CD4-positive, alpha-beta T cell treated with Interferon gamma for 1 hour (primary cell): ENCODE measurements at regions not wholly inside any gene's neighbourhood (a gene's known extent, or its start where the extent isn't known, plus 50 kb on each side); places are given as distances from the start of the nearest gene placed in this dataset.

Source experiments
- DNase-seq: peaks from one replicate; pipeline ENCODE4 v3.0.0-alpha.2; 2020

DNA sequence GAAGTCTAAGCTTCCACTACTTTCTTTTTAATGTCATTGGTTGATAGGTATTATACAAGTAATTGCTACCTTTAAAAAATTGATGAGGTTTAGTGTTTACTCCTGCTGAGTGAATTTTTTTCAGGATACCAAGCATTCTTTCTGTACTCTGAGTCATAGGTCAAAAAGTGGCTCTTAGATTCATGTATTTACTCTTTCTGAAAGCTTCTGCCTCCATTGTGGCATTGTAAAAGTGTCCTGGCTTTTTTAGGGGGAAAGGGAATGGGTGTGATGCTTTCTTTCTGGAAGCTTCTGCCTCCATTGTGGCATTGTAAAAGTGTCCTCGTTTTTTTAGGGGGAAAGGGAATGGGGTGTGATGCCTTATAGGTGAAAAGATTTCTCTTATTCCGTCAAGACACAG, 286.5 kb downstream of the LPIN1 start:
- DNase-seq = no peak

DNA sequence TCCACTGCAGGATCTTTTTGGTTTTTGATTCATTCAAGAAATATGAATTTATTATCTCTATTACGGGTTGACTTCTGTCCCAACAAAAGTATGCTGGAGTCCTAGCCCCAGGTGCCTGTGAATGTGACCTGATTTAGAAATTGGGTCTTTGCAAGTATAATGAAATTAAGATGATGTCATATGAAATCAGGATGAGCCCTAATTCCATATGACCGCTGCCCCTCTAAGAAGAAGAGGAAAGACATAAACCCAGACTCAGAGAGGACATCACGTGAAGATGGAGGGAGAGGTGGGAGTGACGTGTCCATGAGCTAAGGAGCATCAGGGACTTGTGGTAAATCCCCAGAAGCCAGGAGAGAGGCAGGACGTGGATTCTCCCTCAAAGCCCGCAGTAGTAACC, 287.1 kb downstream of the LPIN1 start:
- DNase-seq = no peak

DNA sequence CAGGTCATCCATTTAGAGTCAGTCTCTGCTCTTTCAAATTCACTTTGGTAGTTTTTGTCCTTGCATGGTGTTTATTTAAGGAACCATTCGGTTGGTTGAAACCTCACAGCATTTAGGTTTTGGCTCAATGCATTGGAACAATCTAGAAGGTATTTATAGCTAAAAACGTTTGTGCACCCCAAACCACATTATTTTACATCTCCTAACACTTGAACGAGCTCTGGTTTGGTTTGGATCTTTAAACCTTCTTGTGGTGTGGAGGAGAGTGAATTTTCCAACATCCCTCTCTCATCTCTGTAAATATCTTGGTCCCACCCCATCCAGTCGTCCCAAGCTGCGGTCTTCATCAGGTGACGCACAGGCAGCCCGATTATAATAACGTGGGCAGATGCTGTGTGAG, 287.9 kb downstream of the LPIN1 start:
- no peak for DNase-seq

DNA sequence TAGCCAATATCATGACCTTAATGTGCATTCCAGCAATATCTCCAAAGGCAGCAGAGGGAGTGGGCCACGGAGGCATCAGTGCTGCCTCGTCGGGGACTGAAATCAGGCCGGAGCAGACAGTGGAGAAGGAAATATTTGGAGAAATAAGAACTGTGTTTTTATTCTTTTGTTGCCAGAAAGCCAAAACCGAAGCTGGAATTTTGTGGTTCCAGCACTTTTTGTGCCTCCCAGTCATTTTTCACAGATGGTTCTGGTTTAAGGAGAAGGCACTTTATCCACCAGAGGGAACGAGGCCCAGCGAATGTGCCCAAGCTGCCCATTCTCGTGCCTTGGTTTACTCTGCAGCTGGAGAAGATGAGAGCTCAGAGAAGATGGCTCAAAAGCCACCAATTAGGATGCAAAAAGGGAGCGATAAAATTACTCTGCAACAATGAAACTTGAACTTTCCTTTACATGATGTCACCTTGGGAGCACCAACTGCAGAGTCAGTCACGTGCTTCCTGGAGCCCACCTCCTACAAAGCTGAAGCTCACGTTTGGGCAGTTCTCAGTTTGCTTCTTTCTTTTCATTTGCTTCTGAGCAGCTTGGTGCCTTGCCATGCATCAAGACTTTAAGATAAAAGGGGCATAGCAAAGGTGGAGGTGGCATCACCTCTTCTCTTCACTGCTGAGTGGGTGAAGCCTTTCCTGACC, 288.7 kb downstream of the LPIN1 start:
- no peak for DNase-seq

DNA sequence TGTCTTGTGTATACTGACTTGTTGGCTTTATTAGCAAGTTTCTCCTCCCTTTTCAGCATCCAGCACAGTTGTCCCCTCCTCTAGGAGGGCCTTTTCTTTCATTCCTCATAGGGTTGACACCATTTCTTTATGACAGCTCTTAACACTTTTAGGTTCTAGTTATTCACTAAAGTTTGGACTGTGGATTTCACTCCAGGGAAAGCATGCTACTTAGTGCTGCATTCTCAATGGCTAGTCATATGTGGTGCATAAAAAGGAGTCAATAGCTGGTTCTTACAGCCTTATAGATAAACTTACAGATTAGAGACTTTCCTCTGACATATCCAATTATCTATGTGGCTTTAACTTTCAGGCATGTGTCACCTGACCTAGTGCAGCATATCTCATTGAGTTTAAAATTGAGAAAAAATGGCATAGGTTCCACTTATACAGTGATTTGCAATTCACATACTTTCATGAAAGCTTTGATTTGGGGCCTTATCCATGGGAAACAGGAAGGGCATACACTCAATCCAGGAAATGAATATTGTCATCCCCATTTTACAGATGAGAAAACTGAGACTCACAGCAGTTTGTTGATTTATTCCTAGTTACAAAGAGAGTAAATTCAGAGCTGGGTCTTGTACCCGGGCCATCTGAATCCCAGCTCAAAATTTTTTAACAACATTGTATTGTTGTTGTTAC, 289.7 kb downstream of the LPIN1 start:
- no peak for DNase-seq

DNA sequence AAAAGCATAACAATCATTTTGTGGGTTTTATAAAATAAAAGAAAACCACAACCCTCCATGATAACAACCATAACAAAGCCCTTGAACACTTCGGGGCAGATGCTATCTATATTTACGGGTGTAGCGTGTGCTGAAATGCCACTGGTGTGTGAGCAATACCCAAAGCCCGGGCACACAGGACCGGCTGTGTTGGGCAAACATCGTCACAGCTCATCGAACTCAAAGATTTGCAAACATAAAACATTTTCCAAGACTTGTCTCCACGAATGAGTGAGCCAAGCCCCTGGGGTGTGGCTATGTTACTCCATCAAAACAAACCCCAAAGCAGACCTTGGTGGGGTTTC, 290.2 kb downstream of the LPIN1 start:
- DNase-seq = no peak

DNA sequence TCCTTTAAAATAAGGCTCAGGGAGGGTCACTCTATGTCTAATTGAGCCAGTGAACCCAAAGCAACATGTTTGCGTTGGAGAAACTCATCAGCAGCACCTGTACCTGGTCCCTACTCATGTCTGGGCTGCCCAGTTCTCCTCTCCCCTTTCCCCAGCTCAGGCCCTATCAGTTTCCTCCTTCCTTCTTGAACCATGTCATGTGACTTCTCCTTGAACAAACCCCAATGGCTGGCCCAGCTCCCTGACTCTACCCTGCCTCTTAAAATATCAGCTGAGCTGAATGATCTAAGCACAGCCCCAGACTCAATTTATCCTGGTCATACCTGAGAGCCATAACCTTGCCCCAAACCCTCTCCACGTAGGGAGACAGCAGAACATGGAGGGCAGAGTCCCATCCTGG, 290.9 kb downstream of the LPIN1 start:
- no peak for DNase-seq

DNA sequence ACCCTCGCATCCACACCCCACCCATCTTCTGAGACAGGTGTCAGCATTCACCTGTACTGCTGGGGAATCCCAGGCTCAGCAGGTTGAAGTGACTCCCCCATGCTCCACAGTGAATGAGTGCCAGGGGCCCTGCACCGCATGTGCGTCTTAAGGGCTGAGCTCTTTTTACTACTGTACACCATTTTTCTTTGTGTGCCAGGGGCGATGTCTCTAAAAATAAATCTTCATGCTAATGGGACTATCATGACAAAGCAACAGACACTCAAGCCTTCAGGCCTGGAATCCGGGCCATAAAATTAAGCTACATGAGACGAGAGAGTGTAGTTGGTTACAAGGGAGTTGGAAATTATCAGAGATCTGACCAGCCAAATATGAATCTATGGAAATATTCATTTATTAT, 294.8 kb downstream of the LPIN1 start:
- DNase-seq = no peak

DNA sequence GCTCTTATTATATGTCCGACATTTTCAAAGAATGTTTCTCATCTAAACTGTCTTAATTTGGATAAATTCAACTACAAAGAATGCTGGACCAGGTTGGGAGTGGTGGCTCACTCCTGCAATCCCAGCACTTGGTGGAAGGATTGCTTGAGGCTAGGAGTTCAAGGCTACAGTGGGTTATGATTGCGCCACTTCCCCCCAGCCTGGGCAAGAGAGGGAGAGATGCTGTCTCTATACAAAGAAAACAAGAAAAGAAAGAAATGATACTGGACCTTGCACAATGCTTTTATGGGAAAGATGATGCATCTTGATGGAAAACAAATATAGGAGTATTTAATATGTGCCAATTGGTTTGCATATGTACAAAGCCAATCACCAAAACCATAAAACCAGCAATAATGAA, 296.7 kb downstream of the LPIN1 start:
- DNase-seq = no peak

DNA sequence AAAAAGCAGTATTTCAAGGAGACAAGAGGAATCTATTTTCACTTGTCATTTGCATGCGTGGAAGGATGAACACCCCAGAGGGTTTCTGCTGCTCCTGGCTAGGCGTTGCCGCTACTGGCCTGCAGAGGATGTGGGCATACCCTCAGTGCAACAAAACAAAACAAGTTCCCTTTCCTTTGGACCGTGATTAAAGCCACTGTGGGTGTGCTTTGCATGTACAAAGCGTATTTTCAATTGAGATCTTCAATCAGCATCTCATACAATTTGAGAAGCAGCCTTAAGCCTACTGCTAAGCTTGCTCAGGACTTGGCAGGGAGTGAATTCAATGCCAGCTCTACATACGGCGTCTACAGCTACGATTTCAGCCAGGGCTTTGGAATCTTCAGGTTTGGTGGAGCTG, 298.4 kb downstream of the LPIN1 start:
- DNase-seq = peak; percentile 50

DNA sequence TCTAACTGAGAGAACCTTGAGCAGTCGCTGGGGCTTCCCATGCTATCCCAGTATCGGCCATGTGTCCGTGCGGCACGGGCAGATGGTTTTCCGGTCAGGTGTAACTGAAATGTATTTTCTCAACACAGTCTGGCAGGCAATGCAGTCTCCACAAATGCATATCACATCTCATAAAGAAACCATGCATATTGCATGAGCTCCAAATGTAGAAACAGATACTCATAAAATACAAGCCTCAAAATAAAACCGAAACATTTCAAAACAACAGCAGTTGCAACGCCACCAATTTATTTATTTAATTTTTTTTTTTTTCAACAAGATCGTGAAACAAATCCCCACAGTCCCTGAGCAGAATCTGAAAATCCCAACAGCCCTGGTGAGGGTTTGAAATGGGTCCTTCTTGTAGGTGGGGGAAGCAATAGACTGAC, 299.4 kb downstream of the LPIN1 start:
- DNase-seq = no peak

DNA sequence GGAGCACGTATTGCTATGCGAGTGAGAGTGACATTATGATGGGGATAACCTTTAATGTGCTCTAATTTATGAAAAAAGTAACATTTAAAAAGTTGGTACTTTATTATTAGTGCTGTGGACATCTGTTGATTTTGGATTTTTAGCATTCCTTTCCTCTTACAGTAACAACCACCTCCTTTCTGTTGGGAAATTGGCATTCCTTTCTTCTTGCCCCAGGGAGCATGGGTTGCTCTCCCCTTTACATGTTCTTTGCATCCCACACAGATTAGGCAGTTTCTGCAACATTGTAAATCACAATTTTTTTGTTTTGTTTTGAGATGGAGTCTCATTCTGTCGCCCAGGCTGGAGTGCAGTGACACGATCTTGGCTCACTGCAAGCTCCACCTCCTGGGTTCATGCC, 300.2 kb downstream of the LPIN1 start:
- DNase-seq = no peak

DNA sequence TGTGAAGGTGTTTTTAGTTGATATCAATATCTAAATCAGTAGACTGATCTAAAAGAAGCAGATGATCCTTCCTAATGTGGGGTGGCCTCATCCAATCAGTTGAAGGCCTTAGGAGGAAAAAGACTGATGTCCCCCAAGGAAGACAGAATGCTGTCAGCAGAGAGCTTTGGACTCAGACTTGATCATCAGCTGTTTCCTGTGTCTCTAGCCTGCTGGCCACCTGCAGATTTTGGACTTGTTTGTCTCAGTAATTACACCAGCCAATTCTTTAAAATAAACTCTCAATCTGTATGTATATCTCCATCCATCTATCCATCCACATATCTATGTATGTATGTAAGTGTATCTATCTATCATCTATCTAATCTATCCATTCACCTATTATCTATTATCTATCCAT, 301.3 kb downstream of the LPIN1 start:
- no peak for DNase-seq

DNA sequence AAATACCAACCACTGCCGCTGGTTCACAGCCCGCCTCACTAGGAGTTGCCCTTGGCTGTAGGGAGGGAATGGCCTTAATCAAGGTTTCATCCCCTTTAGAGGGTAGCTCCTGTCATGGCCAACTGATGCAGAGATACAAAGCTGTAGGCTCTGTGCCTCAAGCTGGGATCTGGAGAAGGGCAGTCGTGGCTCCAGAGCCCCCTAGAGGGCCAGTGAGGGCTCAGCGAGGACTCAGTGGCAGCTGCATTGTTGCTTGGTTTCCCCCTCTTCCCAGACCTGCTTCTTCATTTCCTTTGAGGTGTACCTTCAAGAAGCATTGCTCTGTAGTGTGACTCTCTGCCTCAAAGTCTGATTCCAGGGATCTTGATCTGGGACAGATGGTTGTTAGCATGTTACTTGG, 302.1 kb downstream of the LPIN1 start:
- no peak for DNase-seq

DNA sequence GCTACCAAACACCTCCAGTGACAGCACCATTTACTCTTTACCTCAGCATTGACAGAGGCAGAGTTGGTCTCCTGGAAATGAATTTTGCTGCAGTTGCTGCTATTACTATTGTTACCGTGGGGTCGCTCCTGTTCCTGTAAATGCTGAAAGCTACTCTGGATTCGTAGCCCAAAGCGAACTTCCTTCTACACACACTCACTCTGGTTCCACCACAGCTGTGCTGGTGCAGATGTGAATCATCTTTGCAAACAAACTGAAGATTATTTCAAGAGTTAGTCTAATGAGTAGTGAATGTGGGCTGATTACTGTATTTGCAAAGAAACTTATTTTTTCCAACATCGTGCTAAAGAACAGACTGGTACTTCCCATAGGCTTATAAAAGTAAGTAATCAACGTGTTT, 304.0 kb downstream of the LPIN1 start:
- no peak for DNase-seq

DNA sequence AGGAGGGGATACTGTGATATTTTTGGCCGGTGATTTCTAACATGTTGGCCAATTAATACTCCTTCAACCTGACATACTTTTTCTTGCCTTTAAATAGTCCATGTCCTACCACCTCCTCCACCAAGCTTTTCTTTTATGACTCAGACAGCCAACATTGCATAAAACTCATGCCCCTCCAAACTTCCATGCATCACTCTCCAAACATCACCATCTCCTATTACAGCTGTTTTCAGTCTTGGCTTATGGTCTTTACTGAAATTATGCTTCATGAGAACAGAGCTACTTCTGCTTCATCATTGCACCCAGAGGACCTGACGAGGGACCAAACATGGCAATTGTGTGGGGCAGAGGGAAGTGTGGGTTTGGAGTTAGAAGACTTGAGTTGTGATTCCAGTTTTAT, 305.4 kb downstream of the LPIN1 start:
- DNase-seq = no peak

DNA sequence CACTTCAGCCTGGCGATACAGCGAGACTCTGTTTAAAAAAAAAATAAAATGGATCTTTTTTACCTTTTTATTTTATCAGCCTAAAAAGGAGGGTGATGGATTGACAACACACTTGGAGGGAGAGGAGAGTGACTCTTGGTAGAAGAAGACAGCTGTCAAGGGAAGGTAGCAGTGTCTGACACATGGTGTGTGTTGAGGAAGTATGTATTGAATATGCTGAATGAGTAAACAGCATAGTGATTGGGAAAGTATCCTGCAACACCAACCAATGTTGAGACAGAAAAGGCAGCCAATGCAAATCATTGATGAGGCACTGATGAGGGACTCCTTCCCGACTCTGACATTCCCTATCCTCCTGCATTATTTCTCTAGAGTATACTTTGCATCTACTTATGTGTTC, 306.4 kb downstream of the LPIN1 start:
- DNase-seq = no peak

DNA sequence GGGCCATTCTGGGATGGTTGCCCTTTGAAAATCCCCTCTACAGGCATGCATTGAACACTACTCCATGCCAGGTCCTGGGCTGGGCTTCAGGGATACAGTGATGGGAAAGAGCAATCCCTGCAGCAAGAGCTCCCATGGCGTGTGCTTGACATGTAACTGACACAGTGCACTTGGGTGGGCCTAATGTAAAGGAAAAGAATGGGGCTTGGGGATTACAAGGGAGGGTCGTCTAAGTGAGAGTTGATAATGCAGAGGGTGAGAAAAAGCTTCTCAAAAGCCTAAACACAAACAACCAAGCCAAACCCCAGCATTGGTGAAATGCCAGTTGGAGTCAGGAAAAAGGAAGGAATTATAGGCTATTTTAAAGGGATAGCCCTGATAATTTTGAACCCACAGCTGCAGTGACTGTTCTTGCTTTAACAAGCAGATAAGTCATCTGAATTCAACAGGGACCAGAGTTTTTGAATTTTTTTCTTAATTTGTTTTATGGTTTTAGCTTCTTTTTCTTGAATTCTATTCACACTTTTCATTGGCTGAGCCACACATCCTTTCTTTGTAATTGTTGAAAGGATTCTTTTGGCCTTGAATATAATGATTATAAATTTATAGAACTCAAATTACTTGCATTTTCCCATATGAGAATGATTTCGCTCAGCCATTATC, 308.7 kb downstream of the LPIN1 start:
- no peak for DNase-seq

DNA sequence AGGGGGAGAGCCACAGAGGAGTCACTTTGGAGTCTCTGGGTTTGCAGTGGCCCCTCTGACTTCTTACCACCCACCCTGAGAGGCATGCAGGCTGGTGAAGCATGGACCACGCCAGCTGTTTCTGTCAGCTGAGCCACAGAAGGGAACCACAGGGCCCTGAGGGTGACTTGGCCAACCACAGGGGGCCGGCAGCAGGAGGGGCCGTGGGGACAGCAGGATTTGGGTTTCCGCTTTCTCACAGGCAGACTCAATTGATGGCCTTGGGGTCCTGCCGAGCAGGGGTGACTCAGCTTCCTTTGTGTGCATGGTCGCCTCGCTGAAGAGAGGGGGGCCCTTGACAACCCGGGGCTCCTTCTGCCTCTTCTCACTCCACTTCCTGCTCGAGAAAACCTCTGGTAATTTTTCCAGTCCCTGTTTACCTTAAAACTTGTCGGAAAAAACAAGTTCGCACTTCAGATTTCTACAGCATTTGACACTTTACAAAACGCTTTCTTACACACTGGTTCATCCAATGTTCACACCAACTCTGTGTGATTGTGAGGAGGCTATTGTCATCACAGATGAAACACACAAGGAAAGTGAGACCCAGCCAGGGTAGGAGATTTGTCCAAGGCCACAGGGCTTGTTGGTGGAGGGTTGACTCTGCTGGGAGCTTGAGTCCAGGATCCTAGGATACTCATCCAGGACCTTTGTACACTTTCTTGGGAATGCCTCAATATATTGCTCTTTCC, 311.2 kb downstream of the LPIN1 start:
- DNase-seq = peak; percentile 65

DNA sequence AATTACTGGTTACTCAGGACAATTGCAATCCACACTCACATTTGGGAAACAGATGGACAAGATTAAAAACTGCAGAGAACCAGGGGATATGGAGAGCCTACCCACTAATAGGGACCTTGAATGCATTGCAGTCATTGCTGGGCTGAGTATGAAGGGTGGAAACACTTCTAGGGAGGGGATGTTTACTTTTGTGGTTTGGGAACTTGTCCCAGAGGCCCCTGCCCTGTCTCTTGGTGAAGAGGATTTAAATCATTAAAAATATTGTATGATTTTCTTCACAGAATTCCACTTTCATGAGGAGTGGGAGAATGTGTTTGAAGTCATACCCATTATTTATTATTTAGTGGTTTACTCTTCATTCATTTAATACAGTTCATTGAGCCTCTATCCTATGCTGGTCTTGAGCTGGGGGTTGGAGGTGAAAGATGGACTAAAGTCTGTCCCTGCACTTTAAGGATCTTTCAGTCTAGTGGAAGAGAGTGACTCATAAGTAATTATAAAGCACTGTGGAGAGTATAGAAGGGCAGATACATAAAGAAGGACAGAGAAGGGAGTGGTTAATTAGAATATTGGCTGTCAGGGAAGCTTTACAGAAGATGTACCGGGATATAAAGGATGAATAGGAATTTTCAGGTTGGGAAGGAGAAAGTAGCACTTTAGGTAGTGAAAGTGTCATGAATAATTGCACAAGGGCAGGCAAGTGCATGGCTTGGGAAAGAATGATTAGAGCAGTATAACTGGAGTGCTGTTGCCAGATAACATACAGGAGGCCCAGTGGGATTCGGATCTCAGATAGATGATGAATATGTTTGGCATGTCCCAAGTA, 313.4 kb downstream of the LPIN1 start:
- DNase-seq = no peak

DNA sequence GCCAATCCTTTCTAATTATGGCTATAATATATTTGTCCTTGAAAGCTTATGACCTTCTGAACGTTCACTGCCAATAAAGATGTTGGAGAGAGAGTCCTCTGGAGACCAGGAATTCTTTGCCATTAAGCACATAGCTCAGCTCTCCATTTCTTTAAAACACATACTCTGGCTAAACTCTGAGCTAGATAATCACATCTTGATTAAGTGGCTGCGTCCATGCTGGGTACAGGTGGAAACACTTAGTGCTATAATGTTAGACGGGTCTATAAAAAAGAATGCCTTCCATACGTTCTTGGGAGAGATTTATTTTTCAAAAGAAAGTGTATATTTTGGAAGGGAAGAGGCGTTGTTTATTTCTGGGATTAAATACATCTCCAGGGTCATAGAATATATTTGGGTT, 314.5 kb downstream of the LPIN1 start:
- DNase-seq = no peak

DNA sequence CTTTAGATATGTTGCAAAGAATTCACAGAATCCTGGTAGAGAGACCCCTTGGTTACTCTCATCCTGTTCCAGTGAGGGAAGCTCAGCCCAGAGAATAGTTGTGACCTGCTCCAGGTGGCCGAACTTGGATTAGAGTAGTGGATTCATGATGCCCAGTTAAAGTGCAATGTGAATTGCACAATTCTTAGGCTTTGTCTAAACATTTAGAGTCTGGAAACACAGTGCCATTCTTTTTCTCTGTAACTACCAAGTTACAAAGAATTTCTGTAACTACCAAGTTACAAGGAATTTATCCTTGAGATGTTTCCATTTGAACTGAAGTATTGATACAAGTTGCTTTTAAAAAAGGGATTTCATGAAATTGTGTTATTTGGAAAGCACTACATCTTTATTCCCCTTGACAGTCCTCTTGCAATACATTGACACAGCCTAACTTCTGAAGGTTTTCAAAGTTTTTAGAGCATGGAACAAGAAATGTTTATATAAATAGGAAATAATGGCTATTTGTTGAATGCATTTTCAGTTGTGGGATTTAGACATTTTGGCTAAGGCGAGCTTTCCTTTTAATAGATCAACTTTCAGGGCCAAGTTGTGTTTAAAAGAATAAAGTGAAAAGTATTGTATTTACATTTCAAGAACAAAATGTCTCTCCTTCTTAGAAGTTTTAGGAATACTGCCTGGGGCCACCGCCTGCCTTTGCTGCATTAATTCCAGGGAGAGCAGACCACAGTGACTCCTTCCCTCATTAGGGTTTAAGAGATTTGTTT, 315.0 kb downstream of the LPIN1 start:
- DNase-seq = no peak
